ENCODE measurements at regions not wholly inside any gene's neighbourhood (a gene's known extent, or its start where the extent isn't known, plus 50 kb on each side); places are given as distances from the start of the nearest gene placed in this dataset.

- Histone ChIP-seq H3K4me3 (no peak overlapping the region), H3K27ac (replicated peaks in 1 of 4) (no peak overlapping the region), H3K27me3 (no peaks in the 10 kb centered on the region), H3K9me3 (no peaks in the 10 kb centered on the region), H3K36me3 (no peaks in the 10 kb centered on the region), H3K4me1 (peaks cover 0 to 13% (median 11%) of the 10 kb centered on the region in 4 donors)
- WGBS = 86% methylated on average over 1 of the region's 1 CpG
- TF ChIP-seq POLR2A (IDR thresholded peaks at IDR 0.05; ENCODE audit: low read depth) = no peak
- TF ChIP-seq CTCF (IDR thresholded peaks at IDR 0.05) = no peak
- no peak for TF ChIP-seq POLR2AphosphoS5 (IDR thresholded peaks at IDR 0.05)
- TF ChIP-seq EP300 (IDR thresholded peaks at IDR 0.05) = no peak
- intact Hi-C loops (cut with DNase I) = no loop called here
- no peak for DNase-seq (ENCODE audit: extremely low spot score)
Measured at GRCh38 chr2:234204480-234204879, 154.0 kb downstream of the SPP2 start.

GRCh38 chr2:234203135-234203984 is 152.9 kb downstream of the SPP2 start:
- 27% methylated on average over 12 of the region's 12 CpGs for WGBS
- peak; percentile 66 for DNase-seq (ENCODE audit: extremely low spot score)
- Histone ChIP-seq H3K9me3 (no peaks in the 10 kb centered on the region), H3K36me3 (no peaks in the 10 kb centered on the region), H3K4me1 (peaks cover 0 to 13% (median 11%) of the 10 kb centered on the region in 4 donors), H3K27ac (replicated peaks in 1 of 4) (peak overlapping the region; percentile 35 to 59 (median 52)), H3K4me3 (no peak overlapping the region), H3K27me3 (no peaks in the 10 kb centered on the region)
- TF ChIP-seq POLR2AphosphoS5 (IDR thresholded peaks at IDR 0.05) (peak; percentile 34 to 43), POLR2A (IDR thresholded peaks at IDR 0.05; ENCODE audit: low read depth) (no peak), CTCF (IDR thresholded peaks at IDR 0.05) (no peak)
- intact Hi-C loops (cut with DNase I) = no loop called here

- TF ChIP-seq CTCF (IDR thresholded peaks at IDR 0.05) (no peak), EP300 (IDR thresholded peaks at IDR 0.05) (no peak), POLR2AphosphoS5 (IDR thresholded peaks at IDR 0.05) (no peak), POLR2A (IDR thresholded peaks at IDR 0.05; ENCODE audit: low read depth) (no peak)
- Histone ChIP-seq H3K4me3 (no peak overlapping the region), H3K27ac (replicated peaks in 1 of 4) (peak overlapping the region in 2 of 4 donors; percentile 59), H3K27me3 (no peaks in the 10 kb centered on the region), H3K4me1 (peaks cover 0 to 13% (median 11%) of the 10 kb centered on the region in 4 donors), H3K9me3 (no peaks in the 10 kb centered on the region), H3K36me3 (no peaks in the 10 kb centered on the region)
- DNase-seq (ENCODE audit: extremely low spot score) = no peak
- WGBS = 94% methylated on average over 2 of the region's 2 CpGs
- intact Hi-C loops (cut with DNase I) = no loop called here
Measured at GRCh38 chr2:234202601-234203000, 152.1 kb downstream of the SPP2 start.

GRCh38 chr2:234199996-234200395 is 149.5 kb downstream of the SPP2 start:
- no peak overlapping the region for H3K27ac ChIP-seq (replicated peaks in 1 of 4)
- TF ChIP-seq POLR2A (IDR thresholded peaks at IDR 0.05; ENCODE audit: low read depth) = no peak
- no peak for TF ChIP-seq CTCF (IDR thresholded peaks at IDR 0.05)
- no peak for TF ChIP-seq POLR2AphosphoS5 (IDR thresholded peaks at IDR 0.05)
- TF ChIP-seq EP300 (IDR thresholded peaks at IDR 0.05) = no peak
- WGBS = 35% methylated on average over 3 of the region's 3 CpGs
- H3K27me3 ChIP-seq = peaks cover 0 to 8% (median 0%) of the 10 kb centered on the region in 4 donors
- peaks cover 0 to 13% (median 11%) of the 10 kb centered on the region in 4 donors for H3K4me1 ChIP-seq
- no peaks in the 10 kb centered on the region for H3K9me3 ChIP-seq
- no peak overlapping the region for H3K4me3 ChIP-seq
- intact Hi-C loops (cut with DNase I) = no loop called here
- no peak for DNase-seq (ENCODE audit: extremely low spot score)
- H3K36me3 ChIP-seq = no peaks in the 10 kb centered on the region

Measured in esophagus muscularis mucosa (tissue), 4 donors.